Activated gamma-delta T cell (primary cell): ENCODE measurements at regions not wholly inside any gene's neighbourhood (a gene's known extent, or its start where the extent isn't known, plus 50 kb on each side); places are given as distances from the start of the nearest gene placed in this dataset.

Source experiments
- DNase-seq: peaks from one replicate; lab custom pipeline; 2025; lab: John Stamatoyannopoulos, UW

DNA sequence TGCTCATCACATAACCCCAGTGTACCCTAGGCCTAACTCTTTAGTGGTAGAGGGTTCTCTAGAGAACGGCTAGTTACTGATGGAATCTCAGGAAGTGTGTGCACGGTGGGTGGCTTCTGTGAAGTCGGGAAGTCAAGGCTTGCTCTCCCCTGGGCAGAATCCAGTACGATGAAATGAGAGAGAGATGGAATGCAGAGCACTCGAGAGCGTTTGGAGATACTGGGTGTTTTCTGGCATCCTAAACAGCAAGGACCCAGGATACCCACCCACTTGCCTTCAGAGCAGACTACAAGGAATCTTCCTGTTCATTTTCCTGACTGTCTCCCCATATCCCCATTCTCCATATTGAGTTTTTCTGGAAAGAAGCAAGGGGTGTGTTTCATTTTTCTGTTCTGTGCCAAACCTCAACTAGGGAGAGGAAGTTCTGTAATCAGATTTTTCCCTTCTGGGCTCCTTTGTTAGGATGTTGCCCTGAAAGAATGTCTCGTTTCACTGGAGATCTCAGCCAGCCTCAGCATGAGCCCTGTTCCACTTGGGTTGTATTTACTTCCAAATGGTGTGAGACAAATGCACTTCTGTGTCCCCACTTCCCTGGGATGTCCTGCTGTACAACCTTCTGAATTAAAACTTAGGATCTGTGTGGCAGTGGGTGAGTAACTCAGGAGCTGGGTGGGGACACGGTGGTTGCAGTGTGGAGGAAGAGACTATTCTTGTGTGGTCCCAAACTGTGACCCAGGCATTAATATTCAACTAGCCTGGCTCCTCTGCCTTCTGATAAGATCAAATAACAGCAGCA, 108.9 kb upstream of the SPRY4 start:
- no peak for DNase-seq

DNA sequence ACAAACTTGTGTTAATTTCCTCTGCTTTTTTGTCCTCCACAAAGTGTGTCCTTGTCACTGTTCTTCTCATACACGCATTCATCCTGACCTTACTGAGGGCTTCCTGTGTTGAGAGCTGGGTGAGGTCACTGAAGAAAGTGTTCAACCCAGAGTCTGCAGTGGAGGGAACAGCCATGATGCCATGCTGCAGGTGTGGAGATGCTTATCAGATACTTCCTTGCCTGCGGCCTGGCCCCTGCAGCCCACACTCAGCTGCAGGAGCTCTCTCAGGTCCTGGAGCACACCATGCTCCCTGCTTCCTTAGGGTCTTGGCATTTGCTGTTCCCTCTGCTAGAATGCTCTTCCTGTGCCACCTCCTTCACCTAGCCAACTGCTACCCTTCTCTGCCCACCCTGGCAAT, 108.1 kb upstream of the SPRY4 start:
- DNase-seq = peak; percentile 18

- no peak for DNase-seq
Measured at GRCh38 chr5:142432369-142432863, 107.6 kb upstream of the SPRY4 start.

GRCh38 chr5:142428773-142429473, 104.1 kb upstream of the SPRY4 start:
- DNase-seq = no peak

- DNase-seq = no peak
Measured at GRCh38 chr5:142428036-142428772, 103.4 kb upstream of the SPRY4 start.

DNA sequence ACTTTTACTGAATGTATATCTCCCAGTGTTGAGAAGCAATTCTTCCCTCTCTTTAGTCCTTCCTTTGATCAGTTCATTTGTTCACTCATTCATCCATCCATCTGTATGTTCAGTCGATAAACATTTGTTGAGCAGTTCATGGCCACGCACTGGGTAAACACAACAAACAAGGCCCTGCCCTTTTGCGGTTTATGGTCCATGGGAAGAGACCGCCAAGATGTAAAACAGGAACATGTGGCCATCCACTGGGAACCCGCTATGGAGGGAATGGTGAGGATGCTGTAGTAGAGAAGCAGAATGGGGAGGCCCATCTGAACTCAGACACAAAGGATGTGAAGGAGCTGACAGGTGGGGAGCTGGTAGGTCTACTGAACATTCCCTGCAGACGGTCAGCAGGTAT, 102.7 kb upstream of the SPRY4 start:
- no peak for DNase-seq

GRCh38 chr5:142427015-142427364, 102.2 kb upstream of the SPRY4 start:
- no peak for DNase-seq

DNA sequence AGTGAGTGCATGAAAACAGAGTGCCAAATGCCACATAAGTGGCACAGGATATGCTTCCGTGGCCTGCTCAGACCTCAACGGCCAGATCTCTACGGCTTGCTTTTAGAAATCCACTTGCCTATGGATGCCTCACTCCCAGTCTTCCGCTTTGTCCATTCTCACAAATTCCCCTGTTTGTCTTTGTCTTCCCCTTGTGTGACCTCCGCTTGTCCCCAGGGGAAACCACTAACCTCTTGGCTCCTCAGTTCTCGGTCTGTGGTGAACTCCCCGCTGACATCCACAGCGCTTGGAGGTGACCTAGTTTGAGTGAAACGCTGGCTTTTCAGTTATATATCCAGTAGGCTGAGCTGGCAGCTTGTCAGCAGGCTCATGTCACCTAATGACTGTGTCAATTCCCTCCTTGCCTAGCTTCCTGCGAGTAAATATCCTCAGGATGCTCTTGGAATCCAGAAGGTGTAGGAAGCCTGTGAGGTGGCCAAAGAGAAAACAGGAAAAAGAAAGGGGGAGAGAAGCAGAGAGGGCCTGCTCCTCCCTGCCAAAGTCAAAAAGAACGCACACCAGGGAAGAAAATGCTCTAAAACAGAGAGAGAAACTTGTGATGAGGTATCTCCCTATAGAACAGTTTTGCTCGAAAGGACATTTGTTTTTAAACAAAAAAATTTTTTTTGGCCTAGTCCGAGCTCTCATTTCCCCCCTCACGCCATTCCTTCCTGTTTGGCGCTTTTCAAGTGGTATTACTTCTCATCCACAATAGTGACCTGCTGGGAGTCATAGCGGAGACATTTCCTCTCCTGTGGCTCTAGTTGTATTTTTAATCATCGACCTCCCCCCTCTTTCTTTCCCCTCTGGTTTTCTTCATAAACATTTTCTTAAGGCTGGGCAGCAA, 101.6 kb upstream of the SPRY4 start:
- no peak for DNase-seq

- DNase-seq = no peak
Measured at GRCh38 chr5:142425286-142426065, 100.7 kb upstream of the SPRY4 start.

DNA sequence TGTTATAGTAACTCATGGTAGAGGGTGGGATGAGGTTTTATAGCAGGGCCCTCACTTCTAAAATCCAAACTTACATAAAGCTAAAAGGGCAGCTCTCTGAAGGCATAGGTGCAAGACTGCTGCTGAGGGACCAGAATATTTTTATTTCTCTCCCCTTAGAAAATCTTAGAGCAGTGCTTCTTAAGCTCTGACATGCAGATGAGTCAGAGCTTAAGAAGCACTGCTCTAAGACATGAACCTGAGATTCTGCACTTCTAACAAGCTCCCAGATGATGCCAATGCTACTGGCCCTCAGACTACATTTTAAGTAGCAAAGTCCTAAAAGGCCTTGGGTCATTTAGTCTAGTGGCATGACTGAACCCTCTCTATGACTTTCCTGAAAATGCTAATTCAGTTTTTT, 97.6 kb upstream of the SPRY4 start:
- no peak for DNase-seq

DNA sequence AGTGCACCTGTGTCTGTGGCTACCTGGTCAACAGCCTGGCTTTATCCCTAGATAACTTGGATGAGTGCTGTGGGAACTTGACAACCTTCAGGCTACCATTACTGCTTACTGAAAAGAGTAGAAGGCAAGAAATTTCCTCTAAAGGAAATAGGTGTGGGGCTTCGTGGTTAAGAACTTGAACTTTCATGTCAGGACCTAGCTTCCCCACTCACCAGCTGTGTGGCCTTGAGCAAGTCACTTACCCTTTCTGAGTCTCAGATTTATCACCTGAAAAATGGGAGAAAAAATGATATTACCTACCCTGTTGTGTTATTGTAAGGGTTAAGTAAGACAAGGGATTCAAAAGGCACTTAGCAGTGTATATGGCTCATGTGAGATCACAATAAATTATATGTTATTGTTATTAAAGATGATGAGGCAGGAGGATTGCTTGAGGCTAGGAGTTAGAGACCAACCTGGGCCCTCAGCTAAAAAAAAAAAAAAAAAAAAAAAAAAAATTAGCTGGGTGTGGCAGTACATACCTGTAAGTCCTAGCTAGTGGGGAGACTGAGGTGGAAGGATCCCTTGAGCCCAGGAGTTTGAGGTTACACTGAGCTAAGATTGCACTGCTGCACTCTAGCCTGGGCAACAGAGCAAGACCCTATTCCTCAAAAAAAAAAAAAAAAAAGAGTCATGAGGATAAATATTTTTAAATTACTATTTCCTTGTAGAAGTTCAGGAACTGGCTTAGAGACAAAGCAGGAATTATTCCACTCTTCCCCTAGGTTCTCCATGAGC, 97.0 kb upstream of the SPRY4 start:
- no peak for DNase-seq

- DNase-seq = no peak
Measured at GRCh38 chr5:142421228-142421617, 96.4 kb upstream of the SPRY4 start.

DNA sequence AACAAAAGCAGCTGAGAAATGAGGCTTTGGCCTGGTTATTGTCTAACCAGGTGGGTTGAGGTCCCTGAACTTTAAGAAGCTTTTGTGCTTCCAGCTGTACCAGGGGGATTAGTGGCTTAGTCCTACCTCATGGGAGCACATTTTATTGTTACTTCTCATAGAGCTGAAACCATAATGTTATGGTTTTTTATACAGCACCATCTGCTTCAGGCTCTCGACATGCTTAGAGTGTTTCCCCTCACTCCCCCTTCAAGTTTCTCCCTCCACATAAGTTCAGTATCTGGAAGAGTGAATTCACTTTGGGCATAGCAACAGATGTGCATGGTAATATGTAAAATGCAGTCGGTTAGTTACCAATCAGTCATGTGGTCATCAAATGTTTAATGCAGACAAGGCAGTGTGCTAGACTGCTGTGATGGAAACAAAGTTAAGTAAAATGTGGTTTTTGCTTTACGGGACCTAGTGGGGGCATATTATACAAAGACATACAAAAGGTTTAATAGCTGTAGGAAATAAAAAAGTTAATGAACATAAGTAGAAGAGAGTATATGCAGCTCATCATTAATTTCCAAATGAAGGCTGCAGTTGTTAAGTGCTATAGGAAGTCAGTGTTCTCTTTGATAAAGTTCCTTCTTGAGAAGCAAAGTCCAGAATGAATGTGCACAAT, 95.9 kb upstream of the SPRY4 start:
- no peak for DNase-seq

- DNase-seq = no peak
Measured at GRCh38 chr5:142412581-142412980, 87.8 kb upstream of the SPRY4 start.

DNA sequence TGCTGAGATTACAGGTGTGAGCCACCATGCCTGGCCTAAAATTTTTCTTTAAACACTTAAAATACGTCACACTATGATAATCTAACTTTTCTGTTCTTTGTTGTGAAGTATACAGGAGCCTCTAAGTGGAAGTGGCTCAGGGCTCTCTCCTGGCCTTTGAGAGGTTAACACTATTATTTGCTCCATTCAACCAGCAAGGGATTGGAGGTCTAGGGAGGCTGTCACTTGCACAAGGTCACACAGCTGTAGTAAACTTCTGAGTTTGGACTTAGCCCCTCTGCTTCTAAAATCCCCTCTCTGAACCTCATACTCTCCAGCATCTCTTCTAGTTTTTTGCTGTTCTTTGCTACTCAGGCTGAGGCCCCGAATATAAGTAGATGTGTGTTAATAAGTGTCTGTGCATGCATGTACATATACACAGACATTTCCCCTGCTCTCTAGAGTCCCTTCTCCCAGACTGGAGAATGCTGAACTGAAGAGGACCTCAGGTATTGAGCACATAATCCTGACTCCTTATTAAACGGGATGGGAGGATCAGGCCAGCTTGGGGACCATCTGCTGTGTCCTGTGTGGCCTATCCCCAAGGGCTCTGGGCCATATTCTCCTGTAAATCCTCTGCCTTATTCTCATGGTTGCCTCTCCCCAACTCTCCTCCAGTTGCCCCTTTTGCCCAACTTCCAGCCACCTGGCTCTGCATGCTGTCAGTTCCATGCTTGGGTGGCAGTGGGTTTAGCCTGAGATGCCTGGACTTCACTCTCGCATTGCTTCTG, 87.0 kb upstream of the SPRY4 start:
- DNase-seq = no peak

- no peak for DNase-seq
Measured at GRCh38 chr5:142411103-142411502, 86.3 kb upstream of the SPRY4 start.

DNA sequence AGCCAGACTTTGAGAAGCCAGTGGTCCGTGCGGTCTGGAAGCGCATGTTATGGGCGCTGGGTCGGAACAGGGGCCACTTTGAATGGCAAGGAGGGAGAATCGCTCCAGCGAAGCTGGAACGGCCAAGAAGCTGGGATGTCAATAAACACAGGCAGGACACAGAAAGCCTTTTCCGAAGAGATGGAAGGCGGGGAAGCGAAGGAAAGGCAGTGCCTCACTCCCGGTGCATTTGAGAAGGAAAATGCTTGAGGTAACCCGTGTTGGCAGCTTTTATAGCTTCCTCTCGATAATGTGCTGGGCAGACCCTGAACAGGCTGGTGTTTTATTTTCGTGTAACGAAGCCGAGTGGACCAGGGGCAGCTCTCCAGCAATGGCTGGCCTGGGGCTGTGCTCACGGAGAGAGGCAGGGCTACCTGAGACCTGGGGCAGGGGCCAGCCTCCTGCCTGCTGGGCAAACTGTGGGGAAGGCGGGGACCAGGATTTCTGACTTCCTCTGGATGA, 84.2 kb upstream of the SPRY4 start:
- no peak for DNase-seq

DNA sequence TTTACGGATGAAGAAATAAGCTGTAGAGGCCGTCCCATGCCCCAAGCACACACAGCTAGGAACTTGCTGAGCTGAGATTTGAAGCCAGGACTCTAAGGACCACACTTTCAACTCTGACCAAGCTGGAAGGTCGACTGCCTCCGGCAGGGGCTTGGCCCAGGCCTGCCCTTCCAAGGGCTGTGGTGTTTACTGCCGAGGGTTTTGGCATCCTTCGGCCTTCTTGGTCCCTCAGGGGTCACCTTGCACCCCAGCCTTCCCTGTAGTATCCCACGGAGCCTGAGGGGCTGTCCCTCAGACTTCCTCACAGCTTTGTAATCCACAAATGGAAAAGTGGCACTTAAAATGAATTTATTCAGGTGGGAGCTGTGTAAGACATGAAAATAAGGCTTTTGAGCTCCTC, 83.7 kb upstream of the SPRY4 start:
- DNase-seq = no peak
